EL (cell line): ENCODE measurements at regions not wholly inside any gene's neighbourhood (a gene's known extent, or its start where the extent isn't known, plus 50 kb on each side); places are given as distances from the start of the nearest gene placed in this dataset.
A peak's percentile ranks its signal among the peaks of the same experiment; 100 is the strongest.
"Not testable (repeated sequence)": the region's sequence is repeated elsewhere in the genome, so short reads cannot be mapped to it uniquely, and the experiment has no call there.

Experiments used
- DNase-seq: peaks from one replicate; pipeline ENCODE4 v3.0.0-alpha.2; 2016

GRCh38 chr1:189708674-189709073 is 769.0 kb downstream of the BRINP3 start:
- no peak for DNase-seq

- not testable (repeated sequence) for DNase-seq
Observed at GRCh38 chr1:189718147-189718795, 759.4 kb downstream of the BRINP3 start.

- no peak for DNase-seq
Observed at GRCh38 chr1:189726806-189727205, 750.9 kb downstream of the BRINP3 start.

GRCh38 chr1:189751311-189751710 is 726.4 kb downstream of the BRINP3 start:
- DNase-seq, result no peak

- DNase-seq, result no peak
Observed at GRCh38 chr1:189752461-189752995, 725.1 kb downstream of the BRINP3 start.

- DNase-seq, result not testable (repeated sequence)
Observed at GRCh38 chr1:189755100-189755499, 722.6 kb downstream of the BRINP3 start.

- DNase-seq, result no peak
Observed at GRCh38 chr1:189764391-189765320, 713.0 kb downstream of the BRINP3 start.

GRCh38 chr1:189769448-189769847 is 708.2 kb downstream of the BRINP3 start:
- DNase-seq, result no peak

GRCh38 chr1:189774721-189775287 is 702.9 kb downstream of the BRINP3 start:
- no peak for DNase-seq

GRCh38 chr1:189775343-189775742 is 702.3 kb downstream of the BRINP3 start:
- DNase-seq, result peak; percentile 46

- no peak for DNase-seq
Observed at GRCh38 chr1:189779034-189779433, 698.6 kb downstream of the BRINP3 start.

- no peak for DNase-seq
Observed at GRCh38 chr1:189782295-189782694, 695.4 kb downstream of the BRINP3 start.

- no peak for DNase-seq
Observed at GRCh38 chr1:189783456-189783855, 694.2 kb downstream of the BRINP3 start.

- DNase-seq, result no peak
Observed at GRCh38 chr1:189786761-189787160, 690.9 kb downstream of the BRINP3 start.

- DNase-seq, result no peak
Observed at GRCh38 chr1:189787201-189787600, 690.5 kb downstream of the BRINP3 start.

GRCh38 chr1:189790335-189790734 is 687.3 kb downstream of the BRINP3 start:
- DNase-seq, result no peak

- no peak for DNase-seq
Observed at GRCh38 chr1:189803364-189803763, 674.3 kb downstream of the BRINP3 start.

- no peak for DNase-seq
Observed at GRCh38 chr1:189804352-189804751, 673.3 kb downstream of the BRINP3 start.

- no peak for DNase-seq
Observed at GRCh38 chr1:189805735-189806134, 671.9 kb downstream of the BRINP3 start.

GRCh38 chr1:189810639-189811038 is 667.0 kb downstream of the BRINP3 start:
- not testable (repeated sequence) for DNase-seq

GRCh38 chr1:189811960-189812359 is 665.7 kb downstream of the BRINP3 start:
- DNase-seq, result no peak

GRCh38 chr1:189816558-189816957 is 661.1 kb downstream of the BRINP3 start:
- DNase-seq, result no peak

GRCh38 chr1:189819751-189820150 is 657.9 kb downstream of the BRINP3 start:
- no peak for DNase-seq

- no peak for DNase-seq
Observed at GRCh38 chr1:189821833-189822232, 655.8 kb downstream of the BRINP3 start.
